ENCODE measurements at regions not wholly inside any gene's neighbourhood (a gene's known extent, or its start where the extent isn't known, plus 50 kb on each side); places are given as distances from the start of the nearest gene placed in this dataset.

GRCh38 chr6:10303608-10304506, 111.0 kb downstream of the TFAP2A start:
- DNase-seq = no peak

- no peak for DNase-seq
Observed at GRCh38 chr6:10302566-10303235, 112.2 kb downstream of the TFAP2A start.

- DNase-seq = no peak
Observed at GRCh38 chr6:10300071-10300470, 114.8 kb downstream of the TFAP2A start.

- no peak for DNase-seq
Observed at GRCh38 chr6:10297832-10298231, 117.0 kb downstream of the TFAP2A start.

- no peak for DNase-seq
Observed at GRCh38 chr6:10278746-10279145, 136.1 kb downstream of the TFAP2A start.

GRCh38 chr6:10276660-10277287, 138.1 kb downstream of the TFAP2A start:
- DNase-seq = no peak

GRCh38 chr6:10276106-10276505, 138.8 kb downstream of the TFAP2A start:
- DNase-seq = no peak

- no peak for DNase-seq
Observed at GRCh38 chr6:10272591-10272990, 142.3 kb downstream of the TFAP2A start.

GRCh38 chr6:10271982-10272381, 142.9 kb downstream of the TFAP2A start:
- DNase-seq = no peak

- no peak for DNase-seq
Observed at GRCh38 chr6:10269814-10270472, 144.9 kb downstream of the TFAP2A start.

GRCh38 chr6:10268611-10269310, 146.1 kb downstream of the TFAP2A start:
- DNase-seq = no peak

GRCh38 chr6:10268111-10268510, 146.8 kb downstream of the TFAP2A start:
- DNase-seq = no peak

- DNase-seq = no peak
Observed at GRCh38 chr6:10266462-10266861, 148.4 kb downstream of the TFAP2A start.

GRCh38 chr6:10266061-10266460, 148.8 kb downstream of the TFAP2A start:
- DNase-seq = no peak

- DNase-seq = no peak
Observed at GRCh38 chr6:10262505-10262904, 152.4 kb downstream of the TFAP2A start.

- DNase-seq = no peak
Observed at GRCh38 chr6:10259671-10260070, 155.2 kb downstream of the TFAP2A start.

GRCh38 chr6:10258341-10258740, 156.5 kb downstream of the TFAP2A start:
- no peak for DNase-seq

GRCh38 chr6:10256113-10256690, 158.7 kb downstream of the TFAP2A start:
- no peak for DNase-seq

GRCh38 chr6:10250655-10251220, 164.1 kb downstream of the TFAP2A start:
- no peak for DNase-seq

GRCh38 chr6:10248378-10248843, 166.5 kb downstream of the TFAP2A start:
- no peak for DNase-seq

- DNase-seq = no peak
Observed at GRCh38 chr6:10237298-10238038, 177.4 kb downstream of the TFAP2A start.

All from NCI-H187 treated with DMSO at 0.1 percent for 48 hours (cell line).